SH-SY5Y (cell line): ENCODE measurements at regions not wholly inside any gene's neighbourhood (a gene's known extent, or its start where the extent isn't known, plus 50 kb on each side); places are given as distances from the start of the nearest gene placed in this dataset.

Experiments
- GATA2 ChIP-seq: IDR thresholded peaks from 2 replicates; pipeline ENCODE4 v1.6.1; 2011; ENCODE audit warnings: mild to moderate bottlenecking, low read depth, low read length
- GATA3 ChIP-seq: IDR thresholded peaks from 2 replicates; pipeline ENCODE4 v1.6.1; 2011; ENCODE audit warnings: low read depth, mild to moderate bottlenecking, low read length, moderate library complexity

DNA sequence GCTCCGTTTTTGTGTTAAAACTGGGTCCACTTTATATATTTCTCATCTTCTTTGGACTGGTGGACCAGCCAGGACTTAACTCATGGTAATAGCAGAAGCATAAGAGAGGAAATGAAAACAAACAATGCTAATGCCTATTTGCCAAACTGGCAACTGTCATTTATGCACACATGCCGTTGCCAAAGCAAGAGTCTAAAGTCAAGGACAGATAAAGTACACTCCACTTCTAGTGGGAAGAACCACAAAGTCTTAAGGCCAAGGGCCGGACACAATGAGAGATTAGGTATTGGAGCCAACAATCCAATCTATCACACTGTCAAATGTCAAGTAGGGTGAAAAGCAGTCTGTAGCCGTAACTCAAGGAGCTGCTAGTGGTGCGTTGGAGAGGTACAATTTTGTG is 157.7 kb downstream of the LYPLAL1 start:
- TF ChIP-seq GATA3, result no peak
- TF ChIP-seq GATA2, result no peak
